ENCODE measurements at regions not wholly inside any gene's neighbourhood (a gene's known extent, or its start where the extent isn't known, plus 50 kb on each side); places are given as distances from the start of the nearest gene placed in this dataset.

- TF ChIP-seq, protein P1, sequence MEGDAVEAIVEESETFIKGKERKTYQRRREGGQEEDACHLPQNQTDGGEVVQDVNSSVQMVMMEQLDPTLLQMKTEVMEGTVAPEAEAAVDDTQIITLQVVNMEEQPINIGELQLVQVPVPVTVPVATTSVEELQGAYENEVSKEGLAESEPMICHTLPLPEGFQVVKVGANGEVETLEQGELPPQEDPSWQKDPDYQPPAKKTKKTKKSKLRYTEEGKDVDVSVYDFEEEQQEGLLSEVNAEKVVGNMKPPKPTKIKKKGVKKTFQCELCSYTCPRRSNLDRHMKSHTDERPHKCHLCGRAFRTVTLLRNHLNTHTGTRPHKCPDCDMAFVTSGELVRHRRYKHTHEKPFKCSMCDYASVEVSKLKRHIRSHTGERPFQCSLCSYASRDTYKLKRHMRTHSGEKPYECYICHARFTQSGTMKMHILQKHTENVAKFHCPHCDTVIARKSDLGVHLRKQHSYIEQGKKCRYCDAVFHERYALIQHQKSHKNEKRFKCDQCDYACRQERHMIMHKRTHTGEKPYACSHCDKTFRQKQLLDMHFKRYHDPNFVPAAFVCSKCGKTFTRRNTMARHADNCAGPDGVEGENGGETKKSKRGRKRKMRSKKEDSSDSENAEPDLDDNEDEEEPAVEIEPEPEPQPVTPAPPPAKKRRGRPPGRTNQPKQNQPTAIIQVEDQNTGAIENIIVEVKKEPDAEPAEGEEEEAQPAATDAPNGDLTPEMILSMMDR (IDR thresholded peaks at IDR 0.05) = no peak
- TF ChIP-seq POLR2A (IDR thresholded peaks at IDR 0.05) (no peak), EP300 (IDR thresholded peaks at IDR 0.05) (no peak)
These were observed 227.5 kb downstream of the PIK3R1 start for GRCh38 chr5:68443091-68443490.

All from ovary (tissue), 3 donors.